B cell (primary cell): ENCODE measurements at regions not wholly inside any gene's neighbourhood (a gene's known extent, or its start where the extent isn't known, plus 50 kb on each side); places are given as distances from the start of the nearest gene placed in this dataset.

Source experiments
- ATAC-seq: fragments of 200-7000 bp; cut with Tn5 transposase; one replicate; pipeline ENCODE4 v1.10.0; 2021; ENCODE audit warnings: low read depth, mild to moderate bottlenecking, moderate number of reproducible peaks, moderate library complexity
- CTCF ChIA-PET: fragments of 350-600 bp; sonication (Branson Sonifier 250); formaldehyde crosslinking; loops from one replicate; lab custom pipeline; 2021; ENCODE audit warnings: antibody characterized with exemption, inconsistent platforms; lab: Charles Lee
- POLR2A ChIA-PET: fragments of 350-600 bp; sonication (Branson Sonifier 250); formaldehyde crosslinking; loops from one replicate; lab custom pipeline; 2021; ENCODE audit warnings: antibody characterized with exemption; lab: Charles Lee
- DNase-seq: peaks from one replicate; pipeline ENCODE4 v3.0.0; 2013
- H2AFZ ChIP-seq: 2 replicates; pipeline ENCODE4 v1.6.1; 2012; ENCODE audit warnings: mild to moderate bottlenecking, low read depth, low read length; ENCODE audit not compliant: insufficient read depth, poor library complexity, severe bottlenecking
- H3K27ac ChIP-seq, 2 donors: 1 replicate in 1 of 2; 2 replicates in 1 of 2; pipeline ENCODE4 v1.5.1; 2012 to 2013; ENCODE audit warnings: low read length in 2 of 2, mild to moderate bottlenecking in 2 of 2, moderate library complexity in 1 of 2
- H3K27me3 ChIP-seq, 4 experiments: fragments of 200-600 bp in 1 of 4; sonication (generic) in 1 of 4; replicated peaks in 1 of 4; 1 replicate in 2 of 4; 2 replicates in 2 of 4; pipeline versions ENCODE4 v1.6.1 to v1.7.0; 2013 to 2016; ENCODE audit warnings: low read length in 3 of 4, mild to moderate bottlenecking in 2 of 4, mixed read lengths in 1 of 4, moderate library complexity in 1 of 4; ENCODE audit not compliant: insufficient read depth in 4 of 4, control insufficient read depth in 3 of 4; ENCODE audit errors: control extremely low read depth in 1 of 4
- H3K36me3 ChIP-seq, 2 experiments: replicated peaks in 1 of 2; 1 replicate in 1 of 2; 2 replicates in 1 of 2; pipeline versions ENCODE4 v1.6.1 to v1.7.1; 2013; ENCODE audit warnings: low read length in 1 of 2; ENCODE audit not compliant: insufficient read depth in 2 of 2, control insufficient read depth in 1 of 2; ENCODE audit errors: control extremely low read depth in 1 of 2, extremely low read depth in 1 of 2
- H3K4me1 ChIP-seq, 2 donors: fragments of 200-600 bp in 1 of 2; sonication (generic) in 1 of 2; 1 replicate in 1 of 2; 2 replicates in 1 of 2; pipeline versions ENCODE4 v1.5.1 to v1.6.1; 2013 to 2017; ENCODE audit warnings: low read length in 2 of 2; ENCODE audit not compliant: control insufficient read depth in 2 of 2, insufficient read depth in 2 of 2
- H3K4me2 ChIP-seq: replicated peaks from 2 replicates; pipeline ENCODE3; 2012; ENCODE audit warnings: mild to moderate bottlenecking, low read depth, low read length; ENCODE audit not compliant: poor library complexity, severe bottlenecking
- H3K4me3 ChIP-seq, 5 experiments: fragments of 200-600 bp in 1 of 5; sonication (generic) in 1 of 5; 1 replicate in 3 of 5; 2 replicates in 2 of 5; pipeline versions ENCODE4 v1.5.1 to v1.7.0; 2011 to 2016; ENCODE audit warnings: low read length in 4 of 5, mild to moderate bottlenecking in 4 of 5, low read depth in 2 of 5, control low read depth in 1 of 5, moderate library complexity in 1 of 5; ENCODE audit not compliant: insufficient read depth in 1 of 5; ENCODE audit errors: control extremely low read depth in 1 of 5, extremely low read depth in 1 of 5
- H3K79me2 ChIP-seq: fragments of 200-600 bp; sonication (generic); one replicate; pipeline ENCODE4 v1.6.0; 2016; ENCODE audit warnings: low read length; ENCODE audit not compliant: control insufficient read depth, insufficient read depth
- H3K9ac ChIP-seq: fragments of 200-600 bp; sonication (generic); 2 replicates; pipeline ENCODE4 v1.6.1; 2017; ENCODE audit warnings: mild to moderate bottlenecking, low read length, moderate library complexity
- H3K9me3 ChIP-seq, 3 donors: one replicate each; pipeline versions ENCODE4 v1.6.1 to v1.7.1; 2013; ENCODE audit warnings: low read length in 2 of 3; ENCODE audit not compliant: control insufficient read depth in 2 of 3, insufficient read depth in 1 of 3; ENCODE audit errors: control extremely low read depth in 1 of 3
- H4K20me1 ChIP-seq: 2 replicates; pipeline ENCODE4 v1.6.0; 2012; ENCODE audit warnings: mild to moderate bottlenecking, low read length; ENCODE audit not compliant: insufficient read depth, control insufficient read depth, poor library complexity, severe bottlenecking
- H3K27ac Mint-ChIP-seq: one replicate; pipeline ENCODE4 v1.8.0; 2021; ENCODE audit warnings: mixed read lengths
- H3K27me3 Mint-ChIP-seq: one replicate; pipeline ENCODE4 v1.8.0; 2021; ENCODE audit warnings: mixed read lengths
- H3K4me1 Mint-ChIP-seq: one replicate; pipeline ENCODE4 v1.8.0; 2021; ENCODE audit warnings: mixed read lengths
- H3K4me3 Mint-ChIP-seq: one replicate; pipeline ENCODE4 v1.8.0; 2021; ENCODE audit warnings: mixed read lengths
- H3K9me3 Mint-ChIP-seq: one replicate; pipeline ENCODE4 v1.8.0; 2022; ENCODE audit warnings: mixed read lengths; ENCODE audit not compliant: insufficient read depth
- EZH2 ChIP-seq: IDR thresholded peaks from 2 replicates; pipeline ENCODE4 v1.6.1; 2012; ENCODE audit warnings: borderline replicate concordance, low read depth, mild to moderate bottlenecking, moderate library complexity, low read length; ENCODE audit not compliant: insufficient read depth, poor library complexity, severe bottlenecking
- WGBS: methylation state at CpG from one replicate; pipeline ENCODE4 v1.1.5; 2013; ENCODE audit warnings: missing lambda C conversion rate; ENCODE audit not compliant: insufficient coverage; 5-methylcytosine and 5-hydroxymethylcytosine counted together
- intact Hi-C: fragments of 100-400 bp; cut with micrococcal nuclease; formaldehyde crosslinking; loops from one replicate; pipeline ENCODE4 v1.10.0; 2022
- TF ChIP-seq, protein P1 (sequence below): fragments of 200-600 bp; IDR thresholded peaks from one replicate; pipeline ENCODE4 v1.8.0; 2022; ENCODE audit warnings: antibody characterized with exemption, mild to moderate bottlenecking

DNA sequence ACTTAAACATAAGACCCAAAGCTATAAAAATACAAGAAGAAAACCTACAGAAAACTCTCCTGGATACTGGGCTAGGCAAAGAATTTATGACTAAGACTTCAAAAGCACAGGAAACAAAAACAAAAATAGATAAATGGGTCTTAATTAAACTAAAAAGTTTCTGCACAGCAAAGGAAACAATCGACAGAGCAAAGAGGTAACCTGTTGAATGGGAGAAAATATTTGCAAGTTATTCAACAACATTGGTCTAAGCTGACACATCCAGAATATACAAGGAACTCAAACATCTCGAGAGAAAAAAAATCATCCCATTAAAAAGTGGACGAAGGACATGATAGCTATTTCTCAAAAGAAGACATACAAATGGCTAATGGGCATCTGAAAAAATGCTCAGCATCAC is 72.3 kb upstream of the RBBP8 start:
- CTCF ChIA-PET: interaction anchor here (1.0 kb wide), 1 partner anchor 14 kb away, joined by 3 read pairs; no protein-coding TSS in a partner anchor
- WGBS: no CpG with 5 or more reads among the region's 3 CpGs
- no peaks in the 10 kb centered on the region for H3K9me3 ChIP-seq
- ATAC-seq (no peak), DNase-seq (no peak)
- no peak overlapping the region for H3K27ac Mint-ChIP-seq
- intact Hi-C loops: no loop called here
- H3K27ac ChIP-seq: no peak overlapping the region
- H3K9me3 Mint-ChIP-seq: no peaks in the 10 kb centered on the region
- H3K4me2 ChIP-seq: no peak overlapping the region
- H3K4me3 ChIP-seq: no peak overlapping the region
- no peaks in the 10 kb centered on the region for H4K20me1 ChIP-seq
- peaks cover 0 to 3% (median 0%) of the 10 kb centered on the region in 4 experiments for H3K27me3 ChIP-seq
- H3K27me3 Mint-ChIP-seq: peaks cover 21% of the 10 kb centered on the region
- H3K36me3 ChIP-seq: no peaks in the 10 kb centered on the region
- TF ChIP-seq, protein P1, sequence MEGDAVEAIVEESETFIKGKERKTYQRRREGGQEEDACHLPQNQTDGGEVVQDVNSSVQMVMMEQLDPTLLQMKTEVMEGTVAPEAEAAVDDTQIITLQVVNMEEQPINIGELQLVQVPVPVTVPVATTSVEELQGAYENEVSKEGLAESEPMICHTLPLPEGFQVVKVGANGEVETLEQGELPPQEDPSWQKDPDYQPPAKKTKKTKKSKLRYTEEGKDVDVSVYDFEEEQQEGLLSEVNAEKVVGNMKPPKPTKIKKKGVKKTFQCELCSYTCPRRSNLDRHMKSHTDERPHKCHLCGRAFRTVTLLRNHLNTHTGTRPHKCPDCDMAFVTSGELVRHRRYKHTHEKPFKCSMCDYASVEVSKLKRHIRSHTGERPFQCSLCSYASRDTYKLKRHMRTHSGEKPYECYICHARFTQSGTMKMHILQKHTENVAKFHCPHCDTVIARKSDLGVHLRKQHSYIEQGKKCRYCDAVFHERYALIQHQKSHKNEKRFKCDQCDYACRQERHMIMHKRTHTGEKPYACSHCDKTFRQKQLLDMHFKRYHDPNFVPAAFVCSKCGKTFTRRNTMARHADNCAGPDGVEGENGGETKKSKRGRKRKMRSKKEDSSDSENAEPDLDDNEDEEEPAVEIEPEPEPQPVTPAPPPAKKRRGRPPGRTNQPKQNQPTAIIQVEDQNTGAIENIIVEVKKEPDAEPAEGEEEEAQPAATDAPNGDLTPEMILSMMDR: no peak
- no peak for TF ChIP-seq EZH2
- no peak overlapping the region for H2AFZ ChIP-seq
- H3K4me1 ChIP-seq: no peaks in the 10 kb centered on the region
- H3K4me3 Mint-ChIP-seq: no peak overlapping the region
- H3K4me1 Mint-ChIP-seq: no peaks in the 10 kb centered on the region
- no peak overlapping the region for H3K9ac ChIP-seq
- POLR2A ChIA-PET: no interaction called here
- H3K79me2 ChIP-seq: no peaks in the 10 kb centered on the region

DNA sequence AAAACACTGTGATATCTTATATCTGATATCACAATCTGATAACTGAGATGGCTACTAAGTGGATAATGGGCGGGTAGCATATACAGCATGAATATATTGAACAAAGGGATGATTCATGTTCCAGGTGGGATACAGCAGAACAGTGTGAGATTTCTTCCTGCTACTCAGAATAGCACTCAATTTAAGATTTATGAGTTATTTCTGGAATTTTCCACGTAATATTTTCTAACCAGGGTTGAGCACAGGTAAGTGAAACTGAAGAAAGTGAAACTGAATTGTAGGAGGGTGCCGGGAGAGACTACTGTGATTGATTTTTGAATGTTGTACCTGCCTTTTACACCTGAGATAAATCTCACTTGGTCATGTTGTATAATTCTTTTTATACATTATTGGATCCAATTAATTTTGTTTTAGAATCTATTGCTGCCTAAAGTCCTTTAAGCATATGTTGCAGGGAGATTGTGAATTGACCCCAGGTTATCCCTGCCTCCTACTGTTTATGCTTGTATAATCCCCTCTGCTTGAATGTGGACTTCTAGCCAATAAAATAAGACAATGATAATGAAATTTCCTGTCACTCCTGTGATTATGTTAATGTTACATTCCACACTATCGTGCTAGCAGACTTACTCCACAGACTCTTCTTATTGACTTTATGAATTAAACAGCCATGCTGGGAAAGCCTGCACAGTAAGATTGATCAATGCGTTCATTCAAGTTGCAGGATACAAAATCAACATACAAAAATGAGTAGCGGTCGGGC is 67.6 kb upstream of the RBBP8 start:
- no peak overlapping the region for H3K27ac ChIP-seq
- ChIA-PET CTCF (no interaction called here), POLR2A (no interaction called here)
- DNase-seq (no peak), ATAC-seq (no peak)
- no peaks in the 10 kb centered on the region for H3K4me1 ChIP-seq
- no peak overlapping the region for H2AFZ ChIP-seq
- peaks cover 0 to 1% (median 0%) of the 10 kb centered on the region in 3 donors for H3K9me3 ChIP-seq
- Mint-ChIP-seq H3K4me1 (no peaks in the 10 kb centered on the region), H3K27ac (no peak overlapping the region), H3K27me3 (peaks cover 27% of the 10 kb centered on the region), H3K9me3 (no peaks in the 10 kb centered on the region), H3K4me3 (no peak overlapping the region)
- H3K27me3 ChIP-seq: no peaks in the 10 kb centered on the region
- intact Hi-C loops: no loop called here
- no peak overlapping the region for H3K4me2 ChIP-seq
- H3K4me3 ChIP-seq: no peak overlapping the region
- no peak overlapping the region for H3K9ac ChIP-seq
- no peaks in the 10 kb centered on the region for H3K36me3 ChIP-seq
- no peaks in the 10 kb centered on the region for H3K79me2 ChIP-seq
- H4K20me1 ChIP-seq: no peaks in the 10 kb centered on the region
- no CpG with 5 or more reads among the region's 7 CpGs for WGBS
- TF ChIP-seq, protein P1: no peak
- TF ChIP-seq EZH2: no peak
